GM12874 (cell line): ENCODE measurements at regions not wholly inside any gene's neighbourhood (a gene's known extent, or its start where the extent isn't known, plus 50 kb on each side); places are given as distances from the start of the nearest gene placed in this dataset.

Experiments
- CTCF ChIP-seq: IDR thresholded peaks from 2 replicates; pipeline ENCODE4 v1.5.1; 2011; ENCODE audit warnings: low read depth, mild to moderate bottlenecking, control low read depth, low read length, moderate library complexity; ENCODE audit not compliant: insufficient read depth

DNA sequence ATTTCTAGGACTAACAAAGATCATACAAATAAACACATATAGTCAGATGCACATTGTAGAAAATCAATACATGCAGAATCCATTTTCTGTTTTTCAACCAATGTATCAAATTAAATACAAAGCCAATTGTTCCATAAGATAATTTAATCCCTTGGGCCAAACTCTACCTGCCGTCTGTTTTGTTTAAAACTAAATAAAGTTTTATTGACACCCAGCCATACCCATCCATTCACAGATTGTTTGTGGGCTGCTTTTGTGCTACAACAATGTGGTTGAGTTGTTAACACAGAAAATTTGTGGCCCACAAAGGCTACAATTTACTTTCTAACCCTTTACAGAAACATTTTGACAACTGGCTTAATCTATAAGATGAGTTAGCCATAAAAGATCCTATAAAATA is 484.0 kb upstream of the ID2 start:
- no peak for TF ChIP-seq CTCF

- no peak for TF ChIP-seq CTCF
Measured at GRCh38 chr2:8198766-8199382, 483.0 kb upstream of the ID2 start.

DNA sequence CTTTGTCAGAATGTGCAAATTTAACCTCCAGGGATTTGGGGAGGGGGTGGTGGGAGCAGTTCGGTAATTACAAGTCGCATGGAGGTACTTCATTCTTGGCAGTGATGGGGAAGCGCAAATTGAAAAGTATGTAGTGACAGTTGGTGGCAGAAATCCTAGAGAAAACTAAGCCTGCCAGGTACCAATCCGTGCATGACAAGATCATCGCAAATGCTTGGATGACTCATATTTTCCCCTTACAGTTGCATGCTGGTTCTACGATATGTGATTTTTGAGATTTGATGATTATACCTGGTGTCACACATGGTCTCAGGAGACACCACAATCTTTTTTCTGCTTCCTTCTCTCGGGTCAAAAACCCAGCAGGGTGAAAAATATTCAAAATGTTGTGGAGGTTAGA is 479.7 kb upstream of the ID2 start:
- TF ChIP-seq CTCF, result no peak

GRCh38 chr2:8203364-8203763 is 478.5 kb upstream of the ID2 start:
- no peak for TF ChIP-seq CTCF

DNA sequence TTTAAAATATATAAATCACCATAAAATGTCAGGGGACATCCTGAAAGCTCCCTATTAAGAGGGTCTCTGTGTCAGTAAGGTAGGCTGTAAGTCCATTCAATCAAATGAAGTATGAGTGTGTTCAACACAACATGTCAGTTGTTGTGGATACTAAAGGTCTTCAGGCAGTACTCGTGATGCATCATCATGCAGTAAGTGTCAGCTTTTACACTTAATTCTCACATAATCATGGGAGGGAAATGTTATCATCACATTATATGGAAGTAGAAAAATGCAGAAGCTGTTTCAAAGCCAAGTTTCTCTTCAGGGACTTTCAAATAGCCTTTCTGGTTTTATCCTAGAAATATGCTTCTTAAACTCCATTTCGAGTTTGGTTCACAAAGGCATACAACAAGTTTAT is 477.1 kb upstream of the ID2 start:
- no peak for TF ChIP-seq CTCF

- no peak for TF ChIP-seq CTCF
Measured at GRCh38 chr2:8209494-8209893, 472.4 kb upstream of the ID2 start.

GRCh38 chr2:8211384-8211783 is 470.5 kb upstream of the ID2 start:
- TF ChIP-seq CTCF, result no peak
